Neural cell (in vitro differentiated cells): ENCODE measurements at regions not wholly inside any gene's neighbourhood (a gene's known extent, or its start where the extent isn't known, plus 50 kb on each side); places are given as distances from the start of the nearest gene placed in this dataset.

Experiments used
- H2AFZ ChIP-seq: fragments of 200-600, 300-800 bp; sonication (generic), shearing (Covaris generic); 2 replicates; pipeline ENCODE4 v1.6.0; 2014; ENCODE audit warnings: low read depth, mild to moderate bottlenecking, antibody characterized with exemption, low read length, moderate library complexity
- H3F3A ChIP-seq: fragments of 200-600 bp; shearing (Covaris generic); 2 replicates; pipeline ENCODE4 v1.6.1; 2016; ENCODE audit warnings: mild to moderate bottlenecking, moderate library complexity, mixed read lengths, antibody characterized with exemption, low read length; ENCODE audit not compliant: insufficient read depth, poor library complexity, severe bottlenecking
- H3K27ac ChIP-seq: fragments of 200-600, 300-800 bp; sonication (generic), shearing (Covaris generic); 2 replicates; pipeline ENCODE4 v1.5.1; 2014; ENCODE audit warnings: mild to moderate bottlenecking, low read length, moderate library complexity
- H3K27me3 ChIP-seq: fragments of 300-800, 200-600 bp; sonication (generic), shearing (Covaris generic); 2 replicates; pipeline ENCODE4 v1.6.0; 2014; ENCODE audit warnings: mild to moderate bottlenecking, low read depth, low read length, moderate library complexity; ENCODE audit not compliant: insufficient read depth
- H3K36me3 ChIP-seq: fragments of 300-800, 200-600 bp; sonication (generic), shearing (Covaris generic); 2 replicates; pipeline ENCODE4 v1.5.1; 2014; ENCODE audit warnings: mild to moderate bottlenecking, antibody characterized with exemption, low read length, moderate library complexity; ENCODE audit not compliant: insufficient read depth
- H3K4me2 ChIP-seq: fragments of 300-800, 200-600 bp; sonication (generic), shearing (Covaris generic); 2 replicates; pipeline ENCODE4 v1.6.0; 2014; ENCODE audit warnings: mild to moderate bottlenecking, low read length
- H3K4me3 ChIP-seq: fragments of 300-800, 200-600 bp; sonication (generic), shearing (Covaris generic); 2 replicates; pipeline ENCODE4 v1.5.1; 2014; ENCODE audit warnings: mild to moderate bottlenecking, low read length, moderate library complexity
- H3K79me2 ChIP-seq: fragments of 200-600 bp; shearing (Covaris generic); replicated peaks from 2 replicates; pipeline ENCODE4 v1.6.0; 2014; ENCODE audit warnings: mild to moderate bottlenecking, low read length, moderate library complexity; ENCODE audit not compliant: insufficient read depth
- H3K9ac ChIP-seq: fragments of 300-800, 200-600 bp; sonication (generic), shearing (Covaris generic); 2 replicates; pipeline ENCODE4 v1.6.1; 2016; ENCODE audit warnings: mild to moderate bottlenecking, low read length, mixed read lengths
- H3K9me2 ChIP-seq: fragments of 200-600 bp; shearing (Covaris generic); 2 replicates; pipeline ENCODE4 v1.6.1; 2016; ENCODE audit warnings: mild to moderate bottlenecking, low read length, mixed read lengths; ENCODE audit not compliant: insufficient read depth
- H3K9me3 ChIP-seq: fragments of 200-600, 300-800 bp; sonication (generic), shearing (Covaris generic); 2 replicates; pipeline ENCODE4 v1.6.1; 2016; ENCODE audit warnings: mild to moderate bottlenecking, mixed run types, low read length, moderate library complexity, mixed read lengths
- H4K20me1 ChIP-seq: fragments of 200-600 bp; shearing (Covaris generic); 2 replicates; pipeline ENCODE4 v1.6.1; 2016; ENCODE audit warnings: mild to moderate bottlenecking, mixed run types; ENCODE audit not compliant: insufficient read depth
- CTCF ChIP-seq: fragments of 450-650 bp; IDR thresholded peaks from 2 replicates; pipeline ENCODE4 v1.5.1; 2014; ENCODE audit warnings: antibody characterized with exemption, mild to moderate bottlenecking, moderate library complexity; ENCODE audit not compliant: poor library complexity, severe bottlenecking
- EP300 ChIP-seq: fragments of 450-650 bp; conservative IDR thresholded peaks from 2 replicates; pipeline ENCODE4 v1.6.1; 2014; ENCODE audit warnings: antibody characterized with exemption, mild to moderate bottlenecking, moderate library complexity; ENCODE audit not compliant: poor library complexity, severe bottlenecking
- EZH2 ChIP-seq: fragments of 200-600, 300-800 bp; shearing (Covaris generic), sonication (generic); IDR thresholded peaks from 2 replicates; pipeline ENCODE4 v1.6.1; 2014; ENCODE audit warnings: antibody characterized with exemption, low read length, borderline replicate concordance, mild to moderate bottlenecking; ENCODE audit not compliant: insufficient read depth, poor library complexity, severe bottlenecking
- MXI1 ChIP-seq: fragments of 450-650 bp; conservative IDR thresholded peaks from 2 replicates; pipeline ENCODE4 v1.6.1; 2014; ENCODE audit warnings: antibody characterized with exemption, mild to moderate bottlenecking; ENCODE audit not compliant: poor library complexity, severe bottlenecking
- POLR2AphosphoS5 ChIP-seq: IDR thresholded peaks from 2 replicates; pipeline ENCODE4 v1.6.1; 2012
- RAD21 ChIP-seq: fragments of 450-650 bp; conservative IDR thresholded peaks from 2 replicates; pipeline ENCODE4 v1.6.1; 2014; ENCODE audit warnings: antibody characterized with exemption, mild to moderate bottlenecking, moderate library complexity
- REST ChIP-seq: IDR thresholded peaks from 2 replicates; pipeline ENCODE4 v1.6.1; 2012; ENCODE audit warnings: borderline replicate concordance
- SMC3 ChIP-seq: fragments of 450-650 bp; conservative IDR thresholded peaks from 2 replicates; pipeline ENCODE4 v1.6.1; 2014; ENCODE audit warnings: antibody characterized with exemption, mild to moderate bottlenecking, moderate library complexity; ENCODE audit not compliant: poor library complexity
- TAF1 ChIP-seq: IDR thresholded peaks from 2 replicates; pipeline ENCODE4 v1.6.1; 2012; ENCODE audit warnings: low read depth

GRCh38 chr10:10514797-10515196, 502.9 kb upstream of the CELF2 start:
- H3K9me3 ChIP-seq, result no peaks in the 10 kb centered on the region
- TF ChIP-seq POLR2AphosphoS5, result no peak
- no peak for TF ChIP-seq REST
- no peak for TF ChIP-seq EZH2
- TF ChIP-seq CTCF, result no peak
- TF ChIP-seq MXI1, result no peak
- TF ChIP-seq EP300, result no peak
- TF ChIP-seq RAD21, result no peak
- no peak for TF ChIP-seq SMC3
- no peak for TF ChIP-seq TAF1
- no peak overlapping the region for H3K27ac ChIP-seq

GRCh38 chr10:10515479-10516204, 502.0 kb upstream of the CELF2 start:
- no peak overlapping the region for H3K4me2 ChIP-seq
- TF ChIP-seq CTCF (no peak), SMC3 (no peak), EZH2 (no peak), EP300 (no peak), TAF1 (no peak), MXI1 (no peak), POLR2AphosphoS5 (no peak), RAD21 (no peak), REST (no peak)
- no peak overlapping the region for H2AFZ ChIP-seq

More at GRCh38 chr10:10514797-10515196, 502.9 kb upstream of the CELF2 start:
- no peaks in the 10 kb centered on the region for H3K27me3 ChIP-seq
- H3K4me3 ChIP-seq, result no peak overlapping the region
- H2AFZ ChIP-seq, result no peak overlapping the region
- H3K9ac ChIP-seq, result no peak overlapping the region
- H3K79me2 ChIP-seq, result no peaks in the 10 kb centered on the region
- H3F3A ChIP-seq, result no peaks in the 10 kb centered on the region
- H3K9me2 ChIP-seq, result no peaks in the 10 kb centered on the region
- no peak overlapping the region for H3K4me2 ChIP-seq
- H3K36me3 ChIP-seq, result no peaks in the 10 kb centered on the region
- no peaks in the 10 kb centered on the region for H4K20me1 ChIP-seq

More at GRCh38 chr10:10515479-10516204, 502.0 kb upstream of the CELF2 start:
- no peaks in the 10 kb centered on the region for H3K9me3 ChIP-seq
- H3K27me3 ChIP-seq, result no peaks in the 10 kb centered on the region
- H3K79me2 ChIP-seq, result no peaks in the 10 kb centered on the region
- H4K20me1 ChIP-seq, result no peaks in the 10 kb centered on the region
- no peak overlapping the region for H3K27ac ChIP-seq
- H3F3A ChIP-seq, result no peaks in the 10 kb centered on the region
- no peaks in the 10 kb centered on the region for H3K36me3 ChIP-seq
- H3K9ac ChIP-seq, result no peak overlapping the region
- no peak overlapping the region for H3K4me3 ChIP-seq
- H3K9me2 ChIP-seq, result no peaks in the 10 kb centered on the region
